AG10803 (cell line): ENCODE measurements at regions not wholly inside any gene's neighbourhood (a gene's known extent, or its start where the extent isn't known, plus 50 kb on each side); places are given as distances from the start of the nearest gene placed in this dataset.
A peak's percentile ranks its signal among the peaks of the same experiment; 100 is the strongest.

Experiments used
- DNase-seq: peaks from one replicate; pipeline ENCODE4 v3.0.0; 2010; ENCODE audit warnings: low read depth
- H3K4me3 ChIP-seq: 2 replicates; pipeline ENCODE4 v1.5.1; 2011; ENCODE audit warnings: mild to moderate bottlenecking, low read length, control low read depth
- TF ChIP-seq, protein P1 (sequence below): conservative IDR thresholded peaks from 2 replicates; pipeline ENCODE4 v1.5.1; 2011; ENCODE audit warnings: mild to moderate bottlenecking, low read length, control low read depth, inconsistent platforms

GRCh38 chr1:112265931-112266330 lies 130.1 kb upstream of the CTTNBP2NL start:
- H3K4me3 ChIP-seq, result no peak overlapping the region
- TF ChIP-seq, protein P1, sequence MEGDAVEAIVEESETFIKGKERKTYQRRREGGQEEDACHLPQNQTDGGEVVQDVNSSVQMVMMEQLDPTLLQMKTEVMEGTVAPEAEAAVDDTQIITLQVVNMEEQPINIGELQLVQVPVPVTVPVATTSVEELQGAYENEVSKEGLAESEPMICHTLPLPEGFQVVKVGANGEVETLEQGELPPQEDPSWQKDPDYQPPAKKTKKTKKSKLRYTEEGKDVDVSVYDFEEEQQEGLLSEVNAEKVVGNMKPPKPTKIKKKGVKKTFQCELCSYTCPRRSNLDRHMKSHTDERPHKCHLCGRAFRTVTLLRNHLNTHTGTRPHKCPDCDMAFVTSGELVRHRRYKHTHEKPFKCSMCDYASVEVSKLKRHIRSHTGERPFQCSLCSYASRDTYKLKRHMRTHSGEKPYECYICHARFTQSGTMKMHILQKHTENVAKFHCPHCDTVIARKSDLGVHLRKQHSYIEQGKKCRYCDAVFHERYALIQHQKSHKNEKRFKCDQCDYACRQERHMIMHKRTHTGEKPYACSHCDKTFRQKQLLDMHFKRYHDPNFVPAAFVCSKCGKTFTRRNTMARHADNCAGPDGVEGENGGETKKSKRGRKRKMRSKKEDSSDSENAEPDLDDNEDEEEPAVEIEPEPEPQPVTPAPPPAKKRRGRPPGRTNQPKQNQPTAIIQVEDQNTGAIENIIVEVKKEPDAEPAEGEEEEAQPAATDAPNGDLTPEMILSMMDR, result no peak
- DNase-seq, result peak; percentile 4

DNA sequence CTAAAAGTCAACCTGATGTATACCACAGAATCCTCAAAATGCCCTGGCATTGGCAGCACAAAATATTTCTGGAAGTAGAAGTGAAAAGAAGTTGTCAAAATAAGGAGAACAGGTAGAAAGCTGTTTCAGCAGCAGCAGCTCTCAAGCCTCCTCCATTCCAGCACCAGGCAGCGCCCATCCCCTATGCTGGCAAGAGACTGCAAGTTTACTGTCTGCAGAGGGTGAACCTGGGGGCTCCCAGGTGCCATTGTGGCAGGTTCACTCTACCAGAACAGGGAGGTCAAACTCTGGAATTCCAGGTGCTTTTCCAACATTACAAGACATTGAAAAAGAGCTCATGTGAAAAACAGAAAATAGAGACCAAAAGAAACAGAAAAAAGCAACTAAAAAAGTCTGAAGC lies 128.8 kb upstream of the CTTNBP2NL start:
- DNase-seq, result no peak
- TF ChIP-seq, protein P1, result no peak
- H3K4me3 ChIP-seq, result no peak overlapping the region

DNA sequence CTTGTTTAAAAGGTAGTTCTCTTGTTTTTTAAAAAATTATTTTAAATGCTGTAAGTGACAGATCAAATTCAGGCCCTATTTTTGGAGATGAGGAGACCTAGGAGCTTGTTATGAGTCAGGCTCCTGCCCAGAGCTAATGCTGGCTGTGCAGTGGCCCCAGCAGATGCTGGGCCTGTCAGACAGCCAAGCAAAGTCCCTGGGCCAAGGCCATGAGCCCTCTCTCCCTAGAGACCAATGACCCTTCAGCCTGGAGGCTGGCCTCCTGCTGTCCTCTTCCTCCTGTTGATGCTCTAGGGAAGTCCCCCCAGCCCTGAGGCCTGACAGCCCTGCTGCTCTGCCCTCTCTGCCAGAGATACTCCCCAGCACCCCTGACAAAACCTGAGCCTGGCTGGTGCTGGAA lies 128.1 kb upstream of the CTTNBP2NL start:
- TF ChIP-seq, protein P1, result no peak
- no peak for DNase-seq

GRCh38 chr1:112268408-112268807 lies 127.6 kb upstream of the CTTNBP2NL start:
- H3K4me3 ChIP-seq, result no peak overlapping the region
- TF ChIP-seq, protein P1, result no peak
- no peak for DNase-seq

More for the DNA sequence above, 128.1 kb upstream of the CTTNBP2NL start:
- no peak overlapping the region for H3K4me3 ChIP-seq

- no peak overlapping the region for H3K4me3 ChIP-seq
- DNase-seq, result no peak
- TF ChIP-seq, protein P1, result no peak
Observed at GRCh38 chr1:112271270-112271669, 124.7 kb upstream of the CTTNBP2NL start.

DNA sequence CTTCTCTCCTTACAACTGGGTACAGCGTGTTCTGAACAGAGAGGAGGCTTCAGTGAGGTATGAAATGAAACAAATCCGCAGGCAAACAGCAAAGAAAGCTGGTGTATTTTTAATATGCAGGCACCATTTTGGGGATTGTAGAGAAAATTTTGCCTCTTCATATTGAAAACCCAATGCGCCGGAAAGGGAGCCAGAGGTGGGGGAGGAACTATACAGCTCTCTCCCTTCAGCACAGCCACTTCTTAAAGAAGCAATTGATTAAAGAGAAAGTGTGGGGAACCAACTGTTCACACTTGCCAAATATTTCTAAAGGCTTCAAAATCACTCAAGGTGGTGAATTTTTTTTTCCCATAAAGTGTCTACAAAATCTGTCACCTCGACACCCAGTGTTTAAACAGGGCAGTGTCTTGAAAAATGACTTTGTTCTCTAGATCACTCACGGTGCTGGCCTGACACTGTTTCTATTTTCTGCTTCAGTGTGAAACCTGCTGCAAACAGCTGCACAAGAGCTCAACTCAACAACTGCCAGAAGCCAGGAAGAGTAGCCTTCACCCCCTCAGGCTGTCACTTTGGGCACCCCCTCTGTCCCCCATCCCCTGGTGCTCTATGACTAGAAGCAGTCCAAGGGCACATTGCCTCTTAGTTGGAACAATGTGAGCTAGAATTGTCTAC lies 123.8 kb upstream of the CTTNBP2NL start:
- no peak overlapping the region for H3K4me3 ChIP-seq
- TF ChIP-seq, protein P1, result no peak
- DNase-seq, result no peak

DNA sequence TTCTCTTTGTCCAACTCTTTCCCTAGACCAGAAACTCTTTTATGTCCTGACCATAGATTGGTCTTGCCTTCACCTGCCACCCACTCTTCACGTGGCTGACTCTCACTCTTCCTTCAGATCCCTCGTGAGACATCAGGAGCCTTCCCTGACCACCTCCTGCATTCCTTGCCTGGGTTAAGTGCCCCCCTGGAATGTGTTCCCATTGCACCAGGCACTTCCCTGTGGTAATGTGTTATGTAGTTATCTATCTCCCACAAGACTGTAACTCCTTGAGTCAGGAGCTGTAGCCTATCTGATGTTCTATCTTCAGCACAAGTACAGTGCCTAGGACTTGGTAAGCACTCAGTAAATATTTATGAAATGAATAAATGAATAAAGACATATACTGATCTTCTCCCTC lies 111.2 kb upstream of the CTTNBP2NL start:
- H3K4me3 ChIP-seq, result no peak overlapping the region
- TF ChIP-seq, protein P1, result no peak
- DNase-seq, result no peak
